ENCODE measurements at regions not wholly inside any gene's neighbourhood (a gene's known extent, or its start where the extent isn't known, plus 50 kb on each side); places are given as distances from the start of the nearest gene placed in this dataset.

GRCh38 chr4:157912212-157912611 lies 260.6 kb downstream of the GASK1B start:
- TF ChIP-seq, protein P1, sequence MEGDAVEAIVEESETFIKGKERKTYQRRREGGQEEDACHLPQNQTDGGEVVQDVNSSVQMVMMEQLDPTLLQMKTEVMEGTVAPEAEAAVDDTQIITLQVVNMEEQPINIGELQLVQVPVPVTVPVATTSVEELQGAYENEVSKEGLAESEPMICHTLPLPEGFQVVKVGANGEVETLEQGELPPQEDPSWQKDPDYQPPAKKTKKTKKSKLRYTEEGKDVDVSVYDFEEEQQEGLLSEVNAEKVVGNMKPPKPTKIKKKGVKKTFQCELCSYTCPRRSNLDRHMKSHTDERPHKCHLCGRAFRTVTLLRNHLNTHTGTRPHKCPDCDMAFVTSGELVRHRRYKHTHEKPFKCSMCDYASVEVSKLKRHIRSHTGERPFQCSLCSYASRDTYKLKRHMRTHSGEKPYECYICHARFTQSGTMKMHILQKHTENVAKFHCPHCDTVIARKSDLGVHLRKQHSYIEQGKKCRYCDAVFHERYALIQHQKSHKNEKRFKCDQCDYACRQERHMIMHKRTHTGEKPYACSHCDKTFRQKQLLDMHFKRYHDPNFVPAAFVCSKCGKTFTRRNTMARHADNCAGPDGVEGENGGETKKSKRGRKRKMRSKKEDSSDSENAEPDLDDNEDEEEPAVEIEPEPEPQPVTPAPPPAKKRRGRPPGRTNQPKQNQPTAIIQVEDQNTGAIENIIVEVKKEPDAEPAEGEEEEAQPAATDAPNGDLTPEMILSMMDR (IDR thresholded peaks at IDR 0.05) = no peak
- no peak for TF ChIP-seq POLR2A (IDR thresholded peaks at IDR 0.05)
